Ascending aorta (tissue), 2 donors: ENCODE measurements at regions not wholly inside any gene's neighbourhood (a gene's known extent, or its start where the extent isn't known, plus 50 kb on each side); places are given as distances from the start of the nearest gene placed in this dataset.

Source experiments
- DNase-seq, 2 donors: peaks; one replicate each; pipeline ENCODE4 v3.0.0-alpha.2; 2019; ENCODE audit warnings: low spot score in 2 of 2
- H3K27ac ChIP-seq, 2 donors: fragments of 200-600 bp; sonication (generic); one replicate each; pipeline ENCODE4 v1.5.1; 2016 to 2017; ENCODE audit warnings: mild to moderate bottlenecking in 1 of 2
- H3K27me3 ChIP-seq: fragments of 200-600 bp; sonication (generic); one replicate; pipeline ENCODE4 v1.5.1; 2017
- H3K36me3 ChIP-seq, 2 donors: fragments of 200-600 bp; sonication (generic); one replicate each; pipeline ENCODE4 v1.5.1; 2016
- H3K4me1 ChIP-seq, 2 donors: fragments of 200-600 bp; sonication (generic); one replicate each; pipeline ENCODE4 v1.5.1; 2016 to 2017; ENCODE audit warnings: mild to moderate bottlenecking in 1 of 2
- H3K4me3 ChIP-seq, 2 donors: fragments of 200-600 bp; sonication (generic); one replicate each; pipeline ENCODE4 v1.5.1; 2016 to 2017; ENCODE audit warnings: mild to moderate bottlenecking in 1 of 2
- H3K9me3 ChIP-seq, 2 donors: fragments of 200-600 bp; sonication (generic); one replicate each; pipeline ENCODE4 v1.5.1; 2016
- CTCF ChIP-seq, 3 experiments: fragments of 200-600 bp in 2 of 3; fragments of 450-650 bp in 1 of 3; sonication (generic) in 2 of 3; IDR thresholded peaks; one replicate each; pipeline ENCODE4 v1.5.1; 2016 to 2019; ENCODE audit warnings: antibody characterized with exemption in 3 of 3, mild to moderate bottlenecking in 1 of 3, moderate library complexity in 1 of 3
- intact Hi-C: fragments of 100-400 bp; cut with DNase I; formaldehyde crosslinking; loops from one replicate; pipeline ENCODE4 v1.15.1; 2023

DNA sequence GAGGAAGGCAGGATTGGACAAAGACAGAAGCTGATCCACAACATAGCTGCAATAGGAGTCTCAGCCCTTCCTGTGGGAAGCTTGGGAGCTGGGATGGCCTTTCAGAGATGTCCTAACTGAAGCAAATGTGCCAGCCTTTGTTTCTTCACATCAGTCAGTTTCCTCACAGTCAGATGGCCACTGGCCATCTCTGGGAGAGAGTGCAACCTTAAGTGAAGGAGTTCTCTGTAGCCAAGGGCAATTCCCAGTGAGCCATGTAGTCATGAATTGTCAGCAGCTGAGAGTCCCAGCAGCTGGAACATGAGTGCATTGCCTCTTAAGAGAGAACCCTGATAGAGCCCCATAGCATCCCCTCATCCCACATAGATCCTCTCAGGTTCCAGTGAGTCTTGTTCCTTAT, 89.1 kb upstream of the LIFR start:
- Histone ChIP-seq H3K27ac (no peak overlapping the region), H3K9me3 (no peaks in the 10 kb centered on the region), H3K27me3 (no peaks in the 10 kb centered on the region), H3K4me1 (peaks cover 0 to 5% of the 10 kb centered on the region in 2 donors), H3K4me3 (no peak overlapping the region), H3K36me3 (no peaks in the 10 kb centered on the region)
- DNase-seq, result no peak
- intact Hi-C loops, result no loop called here
- TF ChIP-seq CTCF (IDR thresholded peaks at IDR 0.05), result no peak

GRCh38 chr5:38648703-38649291, 92.4 kb upstream of the LIFR start:
- H3K4me1 ChIP-seq, result no peaks in the 10 kb centered on the region
- no peaks in the 10 kb centered on the region for H3K27me3 ChIP-seq
- H3K9me3 ChIP-seq, result no peaks in the 10 kb centered on the region
- DNase-seq, result no peak
- no peak overlapping the region for H3K27ac ChIP-seq
- TF ChIP-seq CTCF (IDR thresholded peaks at IDR 0.05), result no peak
- H3K4me3 ChIP-seq, result no peak overlapping the region
- intact Hi-C loops, result no loop called here
- H3K36me3 ChIP-seq, result no peaks in the 10 kb centered on the region

DNA sequence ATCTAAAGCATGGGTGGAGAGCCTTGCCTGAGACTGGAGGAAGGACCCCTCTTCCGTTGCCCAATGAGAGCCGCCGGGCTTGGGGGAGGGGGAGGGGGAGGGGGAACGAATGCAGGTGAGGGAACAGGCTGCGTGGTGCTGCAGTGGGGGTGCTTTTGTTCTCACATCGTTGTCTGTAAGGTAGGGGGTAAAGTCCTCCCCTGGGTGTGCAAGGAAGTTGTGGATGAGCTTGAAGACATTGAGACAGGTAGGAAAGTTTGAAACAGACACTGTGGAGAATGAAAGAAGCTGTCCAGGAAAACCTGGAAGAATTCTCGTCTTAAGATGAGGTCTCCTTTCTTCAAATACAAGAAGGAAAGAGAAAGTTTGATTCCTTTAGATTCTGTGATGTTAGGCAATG, 94.1 kb upstream of the LIFR start:
- Histone ChIP-seq H3K27ac (no peak overlapping the region), H3K4me1 (no peaks in the 10 kb centered on the region), H3K4me3 (peak overlapping the region; percentile 6 to 14), H3K9me3 (no peaks in the 10 kb centered on the region), H3K27me3 (no peaks in the 10 kb centered on the region), H3K36me3 (no peaks in the 10 kb centered on the region)
- intact Hi-C loops, result no loop called here
- no peak for DNase-seq
- no peak for TF ChIP-seq CTCF (IDR thresholded peaks at IDR 0.05)

GRCh38 chr5:38650946-38651345, 94.5 kb upstream of the LIFR start:
- H3K27me3 ChIP-seq, result no peaks in the 10 kb centered on the region
- no peaks in the 10 kb centered on the region for H3K36me3 ChIP-seq
- intact Hi-C loops, result no loop called here
- peak overlapping the region; percentile 6 to 14 for H3K4me3 ChIP-seq
- DNase-seq, result no peak
- no peaks in the 10 kb centered on the region for H3K9me3 ChIP-seq
- H3K27ac ChIP-seq, result no peak overlapping the region
- TF ChIP-seq CTCF (IDR thresholded peaks at IDR 0.05), result no peak
- no peaks in the 10 kb centered on the region for H3K4me1 ChIP-seq

DNA sequence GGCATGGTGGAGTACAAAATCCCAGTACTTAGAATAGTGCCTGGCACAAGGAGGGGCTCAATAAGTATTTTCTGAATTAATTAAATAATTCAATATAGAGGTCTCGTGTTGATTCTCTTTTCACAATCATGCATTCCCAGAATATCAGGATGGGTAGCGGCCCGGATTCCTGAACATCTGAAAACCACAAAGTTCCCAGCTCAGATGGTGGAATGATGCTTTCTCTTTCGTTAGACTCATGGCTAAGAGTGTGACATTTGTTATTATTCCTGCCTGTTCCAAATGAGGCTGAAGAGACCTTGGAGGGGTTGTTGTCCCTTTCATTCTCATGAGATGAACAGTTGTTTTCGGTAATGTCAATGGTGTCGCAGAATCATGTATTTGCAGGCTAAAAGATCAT, 95.4 kb upstream of the LIFR start:
- no peaks in the 10 kb centered on the region for H3K36me3 ChIP-seq

More for the DNA sequence above, 95.4 kb upstream of the LIFR start:
- no peak for TF ChIP-seq CTCF (IDR thresholded peaks at IDR 0.05)
- Histone ChIP-seq H3K27me3 (no peaks in the 10 kb centered on the region), H3K4me1 (no peaks in the 10 kb centered on the region), H3K27ac (no peak overlapping the region), H3K9me3 (no peaks in the 10 kb centered on the region), H3K4me3 (no peak overlapping the region)
- intact Hi-C loops, result no loop called here
- no peak for DNase-seq
